Activated naive CD4-positive, alpha-beta T cell treated with anti-CD3 and anti-CD28 coated beads, Interleukin-2, amount 50 U/mL, for 72 hours (primary cell): ENCODE measurements at regions not wholly inside any gene's neighbourhood (a gene's known extent, or its start where the extent isn't known, plus 50 kb on each side); places are given as distances from the start of the nearest gene placed in this dataset.
"Not testable (repeated sequence)": the region's sequence is repeated elsewhere in the genome, so short reads cannot be mapped to it uniquely, and the experiment has no call there.

Source experiments
- ATAC-seq, 2 donors: fragments of 150-1000 bp; cut with Tn5 transposase; 2 replicates each; pipeline ENCODE4 v1.10.0; 2021; ENCODE audit warnings: mild to moderate bottlenecking in 2 of 2, moderate library complexity in 2 of 2
- DNase-seq, 2 donors: peaks; one replicate each; pipeline ENCODE4 v3.0.0; 2021 to 2022; ENCODE audit warnings: low spot score in 2 of 2
- H3K27ac Mint-ChIP-seq, 2 donors: one replicate each; pipeline ENCODE4 v1.8.0; 2022; ENCODE audit warnings: mild to moderate bottlenecking in 2 of 2, mixed read lengths in 2 of 2
- H3K36me3 Mint-ChIP-seq, 2 donors: one replicate each; pipeline ENCODE4 v1.8.0; 2022; ENCODE audit warnings: mixed read lengths in 2 of 2
- H3K9me3 Mint-ChIP-seq, 2 donors: one replicate each; pipeline ENCODE4 v1.8.0; 2022; ENCODE audit warnings: mixed read lengths in 2 of 2

GRCh38 chr6:91198588-91199255 is 611.9 kb upstream of the MAP3K7 start:
- ATAC-seq (no peak), DNase-seq (no peak)
- no peaks in the 10 kb centered on the region for H3K36me3 Mint-ChIP-seq
- no peak overlapping the region for H3K27ac Mint-ChIP-seq
- H3K9me3 Mint-ChIP-seq = peaks cover 3% of the 10 kb centered on the region in 2 donors

- Mint-ChIP-seq H3K27ac (no peak overlapping the region), H3K9me3 (peaks cover 0 to 3% of the 10 kb centered on the region in 2 donors), H3K36me3 (no peaks in the 10 kb centered on the region)
- ATAC-seq (no peak), DNase-seq (no peak)
These were observed 609.9 kb upstream of the MAP3K7 start for GRCh38 chr6:91196729-91197128.

GRCh38 chr6:91193446-91193845 is 606.6 kb upstream of the MAP3K7 start:
- Mint-ChIP-seq H3K9me3 (peaks cover 15 to 21% of the 10 kb centered on the region in 2 donors), H3K27ac (no peak overlapping the region), H3K36me3 (no peaks in the 10 kb centered on the region)
- DNase-seq (no peak), ATAC-seq (no peak)

- not testable (repeated sequence) for H3K36me3 Mint-ChIP-seq, DNase-seq, H3K27ac Mint-ChIP-seq, ATAC-seq
- peaks cover 15 to 32% of the 10 kb centered on the region in 2 donors for H3K9me3 Mint-ChIP-seq
These were observed 603.2 kb upstream of the MAP3K7 start for GRCh38 chr6:91190041-91190440.

- Mint-ChIP-seq H3K36me3 (no peaks in the 10 kb centered on the region), H3K27ac (no peak overlapping the region), H3K9me3 (peaks cover 20 to 27% of the 10 kb centered on the region in 2 donors)
- DNase-seq (no peak), ATAC-seq (no peak)
These were observed 598.2 kb upstream of the MAP3K7 start for GRCh38 chr6:91185072-91185471.

- no peak for DNase-seq
- no peak overlapping the region for H3K27ac Mint-ChIP-seq
- peaks cover 6% of the 10 kb centered on the region in 2 donors for H3K9me3 Mint-ChIP-seq
- no peak for ATAC-seq
- no peaks in the 10 kb centered on the region for H3K36me3 Mint-ChIP-seq
These were observed 594.5 kb upstream of the MAP3K7 start for GRCh38 chr6:91181416-91181815.

GRCh38 chr6:91173651-91174050 is 586.8 kb upstream of the MAP3K7 start:
- ATAC-seq = no peak
- Mint-ChIP-seq H3K27ac (no peak overlapping the region), H3K9me3 (no peaks in the 10 kb centered on the region), H3K36me3 (no peaks in the 10 kb centered on the region)
- DNase-seq = no peak

- Mint-ChIP-seq H3K9me3 (peaks cover 0 to 2% of the 10 kb centered on the region in 2 donors), H3K27ac (no peak overlapping the region), H3K36me3 (no peaks in the 10 kb centered on the region)
- DNase-seq (no peak), ATAC-seq (no peak)
These were observed 586.3 kb upstream of the MAP3K7 start for GRCh38 chr6:91173186-91173585.

- DNase-seq (no peak), ATAC-seq (no peak)
- Mint-ChIP-seq H3K27ac (no peak overlapping the region), H3K9me3 (peaks cover 0 to 2% of the 10 kb centered on the region in 2 donors), H3K36me3 (no peaks in the 10 kb centered on the region)
These were observed 585.0 kb upstream of the MAP3K7 start for GRCh38 chr6:91171754-91172462.

GRCh38 chr6:91167846-91168245 is 581.0 kb upstream of the MAP3K7 start:
- no peak overlapping the region for H3K27ac Mint-ChIP-seq
- H3K9me3 Mint-ChIP-seq = peaks cover 0 to 2% of the 10 kb centered on the region in 2 donors
- no peak for ATAC-seq
- H3K36me3 Mint-ChIP-seq = no peaks in the 10 kb centered on the region
- no peak for DNase-seq

GRCh38 chr6:91166271-91167046 is 579.6 kb upstream of the MAP3K7 start:
- no peaks in the 10 kb centered on the region for H3K36me3 Mint-ChIP-seq
- H3K27ac Mint-ChIP-seq = no peak overlapping the region
- DNase-seq = no peak
- no peak for ATAC-seq
- H3K9me3 Mint-ChIP-seq = peaks cover 0 to 2% of the 10 kb centered on the region in 2 donors

- Mint-ChIP-seq H3K27ac (no peak overlapping the region), H3K9me3 (peaks cover 0 to 2% of the 10 kb centered on the region in 2 donors), H3K36me3 (no peaks in the 10 kb centered on the region)
- ATAC-seq (no peak), DNase-seq (no peak)
These were observed 577.2 kb upstream of the MAP3K7 start for GRCh38 chr6:91164105-91164504.

GRCh38 chr6:91161246-91161645 is 574.4 kb upstream of the MAP3K7 start:
- Mint-ChIP-seq H3K27ac (no peak overlapping the region), H3K9me3 (no peaks in the 10 kb centered on the region), H3K36me3 (no peaks in the 10 kb centered on the region)
- DNase-seq (no peak), ATAC-seq (no peak)

GRCh38 chr6:91155129-91155785 is 568.4 kb upstream of the MAP3K7 start:
- ATAC-seq = no peak
- DNase-seq = no peak
- H3K27ac Mint-ChIP-seq = no peak overlapping the region
- no peaks in the 10 kb centered on the region for H3K9me3 Mint-ChIP-seq
- H3K36me3 Mint-ChIP-seq = no peaks in the 10 kb centered on the region

GRCh38 chr6:91152824-91153223 is 566.0 kb upstream of the MAP3K7 start:
- H3K27ac Mint-ChIP-seq = no peak overlapping the region
- DNase-seq = no peak
- ATAC-seq = no peak
- H3K9me3 Mint-ChIP-seq = no peaks in the 10 kb centered on the region
- no peaks in the 10 kb centered on the region for H3K36me3 Mint-ChIP-seq

- ATAC-seq (no peak), DNase-seq (no peak)
- Mint-ChIP-seq H3K9me3 (no peaks in the 10 kb centered on the region), H3K36me3 (no peaks in the 10 kb centered on the region), H3K27ac (no peak overlapping the region)
These were observed 563.3 kb upstream of the MAP3K7 start for GRCh38 chr6:91149956-91150705.
